Transverse colon (tissue), 4 donors: ENCODE measurements at regions not wholly inside any gene's neighbourhood (a gene's known extent, or its start where the extent isn't known, plus 50 kb on each side); places are given as distances from the start of the nearest gene placed in this dataset.

ENCODE experiments used
- DNase-seq: peaks from one replicate; pipeline ENCODE4 v3.0.0-alpha.2; 2019
- H3K27ac ChIP-seq, 4 donors: fragments of 200-600 bp; sonication (generic); 2 replicates each; pipeline ENCODE4 v1.5.1; 2016 to 2018; ENCODE audit warnings: inconsistent platforms in 4 of 4
- H3K27me3 ChIP-seq: fragments of 200-600 bp; sonication (generic); 2 replicates; pipeline ENCODE4 v1.5.1; 2017; ENCODE audit warnings: inconsistent platforms
- H3K36me3 ChIP-seq, 4 donors: fragments of 200-600 bp; sonication (generic); 2 replicates each; pipeline ENCODE4 v1.5.1; 2017 to 2019; ENCODE audit warnings: inconsistent platforms in 4 of 4
- H3K4me1 ChIP-seq, 4 donors: fragments of 200-600 bp; sonication (generic); 2 replicates each; pipeline ENCODE4 v1.5.1; 2017 to 2020; ENCODE audit warnings: inconsistent platforms in 4 of 4
- H3K4me3 ChIP-seq, 4 donors: fragments of 200-600 bp; sonication (generic); 1 replicate in 1 of 4; 2 replicates in 3 of 4; pipeline versions ENCODE4 v1.5.1 to v1.6.1; 2017 to 2019; ENCODE audit warnings: inconsistent platforms in 4 of 4
- H3K9me3 ChIP-seq, 2 donors: fragments of 200-600 bp; sonication (generic); 2 replicates each; pipeline ENCODE4 v1.5.1; 2017 to 2019; ENCODE audit warnings: inconsistent platforms in 2 of 2
- CTCF ChIP-seq, 5 experiments: fragments of 200-600 bp in 3 of 5; fragments of 450-650 bp in 2 of 5; sonication (generic) in 3 of 5; IDR thresholded peaks; 1 replicate in 2 of 5; 2 replicates in 3 of 5; pipeline ENCODE4 v1.5.1; 2016 to 2017; ENCODE audit warnings: antibody characterized with exemption in 5 of 5, inconsistent platforms in 3 of 5, mild to moderate bottlenecking in 2 of 5, moderate library complexity in 1 of 5
- EP300 ChIP-seq: sonication (generic); formaldehyde crosslinking; IDR thresholded peaks from one replicate; pipeline ENCODE4 v1.6.1; 2017; ENCODE audit warnings: antibody characterized with exemption, low read depth
- POLR2A ChIP-seq: fragments of 450-650 bp; IDR thresholded peaks from one replicate; pipeline ENCODE4 v1.6.1; 2016; ENCODE audit warnings: antibody characterized with exemption, mild to moderate bottlenecking, moderate library complexity
- POLR2AphosphoS5 ChIP-seq, 3 donors: sonication (generic); formaldehyde crosslinking; IDR thresholded peaks; one replicate each; pipeline ENCODE4 v1.6.1; 2016; ENCODE audit warnings: antibody characterized with exemption in 3 of 3
- WGBS, 2 donors: methylation state at CpG; one replicate each; pipeline ENCODE4 v1.1.5; 2018; ENCODE audit warnings: low coverage in 1 of 2; 5-methylcytosine and 5-hydroxymethylcytosine counted together
- in situ Hi-C, 4 donors: fragments of 200-750 bp; cut with MboI; loops; one replicate each; pipeline versions ENCODE4 v1.15.0 to v1.15.1; 2017; ENCODE audit warnings: low sequenced_read_pairs in 3 of 4, low pct_ligation_motif_present in 1 of 4, low pct_unique_long_range_greater_than_20kb in 1 of 4
- intact Hi-C: fragments of 100-400 bp; cut with DNase I; formaldehyde crosslinking; loops from one replicate; pipeline ENCODE4 v1.15.1; 2023; ENCODE audit warnings: low total_unique reads

GRCh38 chr5:23084815-23085214 lies 231.7 kb upstream of the CDH12 start:
- Histone ChIP-seq H3K4me1 (no peaks in the 10 kb centered on the region), H3K27me3 (no peaks in the 10 kb centered on the region), H3K9me3 (no peaks in the 10 kb centered on the region), H3K36me3 (no peaks in the 10 kb centered on the region), H3K27ac (no peak overlapping the region), H3K4me3 (no peak overlapping the region)
- TF ChIP-seq EP300, result no peak
- no peak for TF ChIP-seq POLR2AphosphoS5 (IDR thresholded peaks at IDR 0.05)
- TF ChIP-seq POLR2A, result no peak
- no peak for TF ChIP-seq CTCF (IDR thresholded peaks at IDR 0.05)
- in situ Hi-C loops, result no loop called here
- intact Hi-C loops, result no loop called here
- no peak for DNase-seq
- WGBS, 2 donors, result 25 to 49% methylated on average over 1 to 3 of the region's 3 CpGs

- Histone ChIP-seq H3K9me3 (no peaks in the 10 kb centered on the region), H3K27me3 (no peaks in the 10 kb centered on the region), H3K4me3 (no peak overlapping the region), H3K36me3 (no peaks in the 10 kb centered on the region), H3K27ac (no peak overlapping the region), H3K4me1 (no peaks in the 10 kb centered on the region)
- WGBS, 2 donors, result 59 to 63% methylated on average over 2 of the region's 2 CpGs
- in situ Hi-C loops (no loop called here), intact Hi-C loops (no loop called here)
- DNase-seq, result no peak
- TF ChIP-seq EP300 (no peak), CTCF (IDR thresholded peaks at IDR 0.05) (no peak), POLR2A (no peak), POLR2AphosphoS5 (IDR thresholded peaks at IDR 0.05) (no peak)
Observed at GRCh38 chr5:23072179-23072578, 219.0 kb upstream of the CDH12 start.

- H3K4me1 ChIP-seq, result no peaks in the 10 kb centered on the region
- no peaks in the 10 kb centered on the region for H3K27me3 ChIP-seq
- intact Hi-C loops (no loop called here), in situ Hi-C loops (no loop called here)
- no peaks in the 10 kb centered on the region for H3K36me3 ChIP-seq
- H3K9me3 ChIP-seq, result no peaks in the 10 kb centered on the region
- DNase-seq, result no peak
- TF ChIP-seq POLR2AphosphoS5 (IDR thresholded peaks at IDR 0.05) (no peak), POLR2A (no peak), EP300 (no peak), CTCF (IDR thresholded peaks at IDR 0.05) (no peak)
- no peak overlapping the region for H3K4me3 ChIP-seq
- 56 to 61% methylated on average over 3 of the region's 3 CpGs for WGBS, 2 donors
- no peak overlapping the region for H3K27ac ChIP-seq
Observed at GRCh38 chr5:23071682-23072081, 218.5 kb upstream of the CDH12 start.

GRCh38 chr5:23064710-23065109 lies 211.6 kb upstream of the CDH12 start:
- H3K36me3 ChIP-seq, result no peaks in the 10 kb centered on the region
- no peak for DNase-seq
- in situ Hi-C loops, result no loop called here
- no peak overlapping the region for H3K27ac ChIP-seq
- H3K9me3 ChIP-seq, result no peaks in the 10 kb centered on the region
- WGBS, 2 donors, result 90 to 91% methylated on average over 3 of the region's 3 CpGs
- intact Hi-C loops, result no loop called here
- TF ChIP-seq EP300 (no peak), POLR2AphosphoS5 (IDR thresholded peaks at IDR 0.05) (no peak), POLR2A (no peak), CTCF (IDR thresholded peaks at IDR 0.05) (no peak)
- H3K4me3 ChIP-seq, result no peak overlapping the region
- no peaks in the 10 kb centered on the region for H3K4me1 ChIP-seq
- H3K27me3 ChIP-seq, result no peaks in the 10 kb centered on the region
